Activated CD8-positive, alpha-beta memory T cell treated with anti-CD3 and anti-CD28 coated beads, Interleukin-2, amount 50 U/mL, for 48 hours (primary cell): ENCODE measurements at regions not wholly inside any gene's neighbourhood (a gene's known extent, or its start where the extent isn't known, plus 50 kb on each side); places are given as distances from the start of the nearest gene placed in this dataset.

Experiments
- DNase-seq: peaks from one replicate; pipeline ENCODE4 v3.0.0-alpha.2; 2020

DNA sequence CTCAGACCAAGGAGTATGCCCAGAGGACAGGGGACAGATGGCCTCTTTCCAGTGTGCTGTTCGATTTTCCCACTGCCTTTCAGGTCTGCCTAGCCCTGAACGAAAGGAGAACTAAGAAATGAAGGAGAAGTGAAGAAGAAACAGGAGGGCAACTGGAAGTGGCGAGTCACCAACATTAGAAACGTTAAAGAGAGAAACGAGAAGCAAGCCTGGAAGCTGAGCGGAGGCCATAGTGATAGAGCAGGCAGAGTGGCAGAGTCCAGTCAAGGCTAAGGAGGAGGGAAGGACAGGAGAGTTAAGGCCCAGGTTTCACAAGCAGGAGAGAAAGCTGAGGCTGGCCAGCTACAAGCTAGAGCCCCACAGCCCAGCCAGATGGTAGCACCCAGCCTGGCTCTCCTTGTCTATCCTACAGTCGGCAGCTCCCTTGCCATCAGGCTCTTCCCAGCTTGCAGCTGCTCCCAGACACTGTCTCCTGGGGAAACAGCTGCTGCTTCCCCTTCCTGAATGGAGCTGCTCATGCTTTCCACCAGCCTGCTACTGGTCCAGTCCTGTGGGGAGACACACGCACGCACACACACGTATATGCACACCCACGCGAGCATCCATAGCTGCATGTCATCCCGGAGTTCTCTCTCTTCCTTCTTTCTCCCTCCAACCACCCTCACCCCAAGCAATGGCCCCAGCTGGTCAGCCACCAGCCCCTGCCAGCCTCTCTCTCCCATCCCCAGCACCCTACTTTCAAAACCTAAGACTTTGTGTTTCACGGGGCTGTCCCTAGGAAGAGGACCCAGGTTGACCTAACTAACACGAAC is 139.7 kb upstream of the CCND2 start:
- peak; percentile 49 for DNase-seq

- no peak for DNase-seq
Observed at GRCh38 chr12:4133029-4133428, 140.5 kb upstream of the CCND2 start.

GRCh38 chr12:4121506-4122020 is 152.0 kb upstream of the CCND2 start:
- no peak for DNase-seq

GRCh38 chr12:4120316-4120917 is 153.1 kb upstream of the CCND2 start:
- peak; percentile 45 for DNase-seq

DNA sequence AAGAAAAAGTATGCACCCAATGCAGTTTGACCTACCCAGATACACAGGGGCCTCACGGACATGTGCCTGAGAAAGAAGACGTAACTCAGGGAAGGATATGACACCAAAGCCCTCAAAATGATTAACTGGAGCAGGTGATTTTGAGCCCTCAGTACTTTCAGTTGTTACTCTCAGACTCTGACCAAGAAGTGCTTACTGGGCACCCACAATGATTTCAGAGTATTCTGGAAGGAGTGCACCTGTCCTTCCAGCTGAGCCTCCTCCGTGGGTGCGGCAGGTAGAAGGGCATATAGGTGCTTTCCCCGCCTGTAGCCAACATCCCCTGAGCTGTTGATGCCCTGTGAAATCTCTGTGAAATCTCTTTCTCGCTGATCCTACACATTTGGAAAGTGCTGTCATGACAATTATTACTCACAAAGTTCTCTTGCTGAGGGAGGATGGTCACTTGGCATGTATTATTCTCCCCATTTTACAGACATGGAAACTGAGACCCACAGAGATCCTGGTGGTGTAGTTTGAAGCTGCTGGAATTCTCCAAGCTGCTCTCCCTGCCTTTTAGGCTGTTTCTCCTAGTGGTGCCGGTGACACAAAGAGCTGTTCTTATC is 154.3 kb upstream of the CCND2 start:
- peak; percentile 77 for DNase-seq

DNA sequence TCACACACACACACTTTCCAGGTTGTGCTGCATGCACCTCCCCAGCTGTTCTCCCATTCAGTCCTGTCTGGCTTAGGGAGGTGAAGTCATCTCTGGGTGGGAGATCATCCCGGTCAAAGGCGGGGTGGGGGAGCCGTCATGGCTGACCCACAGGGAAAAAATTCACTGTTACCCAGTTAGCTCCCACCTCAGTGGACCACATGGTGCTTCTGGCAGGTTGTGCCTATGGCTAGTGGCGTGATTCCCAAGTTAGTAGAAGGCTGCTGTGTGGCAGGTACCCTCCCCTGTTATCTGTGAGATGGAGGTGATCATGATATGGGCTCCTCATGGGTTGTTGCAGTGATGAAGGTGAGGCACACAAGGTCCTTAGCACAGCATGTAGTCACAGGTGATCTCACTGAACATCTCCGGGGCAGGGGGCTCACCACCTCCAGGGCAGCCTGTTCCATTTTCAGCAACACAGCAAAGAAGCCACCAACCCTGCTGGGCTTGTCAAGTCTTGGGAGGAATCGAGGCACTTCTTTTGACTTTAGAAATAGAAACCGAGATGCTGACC is 154.9 kb upstream of the CCND2 start:
- DNase-seq = peak; percentile 71

DNA sequence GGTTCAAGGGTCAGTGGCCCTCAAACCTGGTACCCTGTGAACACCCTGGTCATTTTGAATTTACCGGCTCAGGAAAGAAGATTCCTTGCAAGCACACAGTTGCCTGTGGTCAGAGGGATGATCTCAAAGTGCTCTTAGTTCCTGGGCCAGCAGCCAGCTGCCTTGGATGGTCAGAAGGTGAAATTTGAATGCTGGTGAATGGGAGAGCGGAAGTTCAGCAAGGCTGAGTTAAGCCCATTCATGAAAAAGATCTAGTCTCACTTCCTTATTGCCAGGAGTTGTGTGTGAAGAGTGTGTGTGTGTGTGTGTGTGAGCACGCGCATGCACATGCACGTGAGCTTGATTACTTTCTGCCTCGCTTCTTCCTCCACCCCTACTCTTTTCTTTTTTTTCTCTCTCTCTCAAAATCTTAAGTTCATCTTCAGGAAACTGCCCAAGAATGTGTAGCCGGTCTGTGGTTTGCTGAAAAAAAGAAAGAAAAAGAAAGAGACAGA is 155.5 kb upstream of the CCND2 start:
- DNase-seq = peak; percentile 51

GRCh38 chr12:4117386-4118016 is 156.1 kb upstream of the CCND2 start:
- DNase-seq = peak; percentile 53

DNA sequence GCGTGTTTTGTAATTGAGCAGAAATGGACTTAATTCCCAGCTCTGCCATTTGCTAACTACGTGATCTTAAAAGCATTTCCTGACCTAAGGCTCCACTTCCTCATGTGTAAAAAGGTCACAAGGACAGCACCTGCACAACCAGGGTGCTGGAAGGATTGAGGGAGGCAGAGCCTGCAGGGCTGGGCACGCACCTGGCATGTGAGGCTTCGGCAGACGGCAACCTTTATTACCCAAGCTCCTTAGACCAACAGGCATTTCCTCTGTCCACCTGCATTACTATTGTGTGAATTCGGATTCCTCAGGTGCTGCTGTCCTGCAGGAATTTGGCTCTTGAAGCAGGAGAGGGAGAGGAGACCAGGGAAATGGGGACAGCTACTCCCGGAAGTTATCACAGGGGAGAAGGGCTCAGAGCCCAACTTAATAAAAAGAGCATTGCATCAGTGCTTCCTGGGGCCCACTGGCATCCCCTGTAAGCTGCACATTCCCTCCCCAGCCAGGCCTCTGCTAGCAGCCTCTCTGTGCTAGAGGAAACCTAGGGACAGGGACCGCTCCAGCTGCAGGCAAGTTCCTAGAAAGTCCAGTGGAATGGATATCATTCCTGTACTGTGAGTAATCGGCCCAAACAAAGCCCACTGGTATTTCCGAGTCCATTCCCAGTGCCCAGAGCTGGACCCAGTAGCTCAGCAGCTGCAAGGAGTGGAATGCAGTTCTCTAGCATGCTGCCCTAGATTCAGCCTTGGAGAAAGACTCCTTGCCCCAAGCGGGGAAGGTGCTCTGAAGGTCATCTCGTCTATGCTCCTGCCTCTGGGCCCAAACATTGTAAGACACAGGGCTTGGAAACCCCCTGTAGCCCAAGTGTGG is 157.1 kb upstream of the CCND2 start:
- peak; percentile 49 for DNase-seq

GRCh38 chr12:4115570-4115969 is 158.0 kb upstream of the CCND2 start:
- peak; percentile 52 for DNase-seq

GRCh38 chr12:4114986-4115385 is 158.6 kb upstream of the CCND2 start:
- peak; percentile 63 for DNase-seq

DNA sequence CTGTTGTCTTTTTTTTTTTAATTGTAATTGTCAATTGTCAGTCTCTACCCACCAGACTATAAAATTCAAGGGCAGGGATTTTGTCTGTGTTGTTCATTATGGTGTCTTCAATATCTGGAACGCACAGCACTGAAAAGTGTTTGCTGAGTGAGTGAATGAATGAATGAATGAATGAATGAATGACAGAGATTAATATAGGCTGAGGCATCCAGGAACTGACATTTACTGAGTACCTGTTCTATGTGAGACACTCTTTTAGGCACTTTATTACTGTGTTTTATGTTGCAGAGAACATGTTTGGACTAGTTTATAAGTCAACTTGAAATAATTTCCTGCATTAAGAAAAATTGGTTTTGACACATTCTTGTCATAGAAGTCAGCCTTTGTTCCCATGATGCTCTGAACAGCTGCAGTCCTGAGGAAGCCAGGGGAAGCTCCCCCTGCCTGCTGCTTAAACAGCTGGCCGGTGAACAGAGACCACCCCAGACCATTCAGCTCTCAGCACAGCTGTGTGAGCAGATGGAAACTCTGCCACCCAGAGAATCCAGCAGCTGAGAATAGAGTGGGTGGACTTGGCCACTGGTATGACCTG is 160.7 kb upstream of the CCND2 start:
- no peak for DNase-seq

DNA sequence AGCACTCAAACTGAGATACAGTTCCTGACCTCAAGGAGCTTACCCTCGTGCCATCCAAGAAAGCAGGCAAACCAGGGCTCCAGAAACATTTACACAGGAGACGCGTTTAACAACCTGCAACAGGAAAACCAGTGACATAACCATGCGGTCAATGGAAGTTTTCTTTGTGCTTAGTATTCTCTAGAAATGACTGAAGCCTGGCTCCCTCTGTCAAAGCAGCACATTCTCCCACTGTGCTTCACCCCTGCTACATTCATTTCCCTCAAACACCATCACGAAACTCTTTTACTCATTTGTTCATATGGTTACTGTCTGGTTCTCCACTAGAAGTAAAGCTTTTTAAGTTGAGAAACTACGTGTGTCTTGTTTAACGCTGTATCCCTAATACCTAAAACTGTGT is 161.3 kb upstream of the CCND2 start:
- DNase-seq = peak; percentile 49

- DNase-seq = no peak
Observed at GRCh38 chr12:4111010-4111409, 162.6 kb upstream of the CCND2 start.

DNA sequence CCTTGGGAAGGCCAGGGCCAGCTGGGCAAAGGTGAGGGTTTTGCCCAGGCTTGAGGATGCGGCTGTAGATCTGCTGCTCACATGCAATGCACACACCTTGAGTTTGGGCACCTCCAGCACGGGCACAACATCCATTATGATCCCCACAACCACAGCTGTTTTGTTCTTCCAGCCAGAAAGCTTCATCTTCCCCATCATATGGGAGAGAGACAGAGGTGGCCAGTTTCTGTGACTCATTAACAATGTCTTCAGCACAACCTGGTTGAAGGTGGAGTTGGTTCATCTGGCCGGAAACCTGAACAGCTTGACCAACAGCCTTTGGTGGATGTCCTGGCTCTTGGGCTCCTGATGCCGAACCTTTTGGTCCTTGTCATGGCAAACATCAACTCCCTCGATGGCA is 163.7 kb upstream of the CCND2 start:
- no peak for DNase-seq

DNA sequence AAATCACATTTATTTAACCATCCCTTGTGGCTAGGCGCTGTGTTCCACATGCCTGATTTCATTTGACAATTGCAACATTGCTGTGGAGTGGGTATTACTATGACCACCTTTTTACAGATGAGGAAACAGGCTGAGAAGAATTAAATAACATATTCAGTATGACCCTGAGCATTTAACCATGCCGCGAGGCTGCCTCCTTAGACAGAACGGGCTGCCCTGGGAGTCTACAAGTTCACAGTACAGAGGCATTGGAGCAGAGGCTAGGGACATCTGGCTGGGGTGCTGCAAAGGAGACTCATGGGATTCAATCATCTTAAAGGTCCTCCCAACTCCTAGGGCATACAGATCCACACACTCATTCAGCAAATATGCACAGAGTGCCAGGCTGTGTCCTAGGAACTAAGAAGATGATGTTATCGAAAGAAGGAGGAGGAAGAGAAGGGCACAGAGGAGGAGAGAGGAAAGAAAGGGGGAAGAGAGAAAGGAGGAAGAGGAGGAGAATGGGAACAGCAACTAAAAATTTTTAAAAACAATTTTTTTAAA is 164.7 kb upstream of the CCND2 start:
- DNase-seq = peak; percentile 48

DNA sequence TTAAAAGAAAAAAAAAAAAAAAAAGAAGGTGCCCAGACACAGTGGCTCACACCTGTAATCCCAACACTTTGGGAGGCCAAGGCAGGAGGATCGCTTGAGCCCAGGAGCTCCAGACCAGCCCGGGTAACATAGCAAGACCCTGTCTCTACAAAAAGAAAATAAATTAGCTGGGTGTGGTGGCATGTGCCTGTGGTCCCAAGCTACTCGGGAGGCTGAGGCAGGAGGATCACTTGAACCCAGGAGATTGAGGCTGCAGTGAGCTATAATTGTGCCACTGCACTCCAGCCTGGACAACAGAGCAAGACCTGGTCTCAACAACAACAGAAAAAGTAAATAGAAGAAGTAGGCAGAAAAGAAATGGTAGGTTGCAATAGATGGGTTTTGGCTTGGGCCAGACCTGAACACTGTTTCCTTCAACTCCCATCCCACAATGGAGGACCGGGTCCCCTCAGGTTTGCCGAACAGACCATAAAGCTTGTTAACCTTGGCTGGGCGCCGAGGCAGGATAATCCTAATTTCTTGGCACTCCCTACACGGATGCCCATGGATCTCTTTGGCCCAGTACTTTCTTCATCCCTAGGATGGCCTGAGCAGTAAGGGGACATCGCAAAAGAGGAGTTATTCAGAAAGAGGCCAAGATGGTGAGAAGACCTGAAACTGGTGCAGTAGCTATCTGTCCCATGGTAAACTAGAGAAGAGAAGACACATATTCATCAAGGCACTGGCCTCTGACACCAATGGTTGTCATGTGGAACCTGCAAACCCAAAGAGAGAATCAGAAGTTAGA is 165.5 kb upstream of the CCND2 start:
- peak; percentile 53 for DNase-seq

DNA sequence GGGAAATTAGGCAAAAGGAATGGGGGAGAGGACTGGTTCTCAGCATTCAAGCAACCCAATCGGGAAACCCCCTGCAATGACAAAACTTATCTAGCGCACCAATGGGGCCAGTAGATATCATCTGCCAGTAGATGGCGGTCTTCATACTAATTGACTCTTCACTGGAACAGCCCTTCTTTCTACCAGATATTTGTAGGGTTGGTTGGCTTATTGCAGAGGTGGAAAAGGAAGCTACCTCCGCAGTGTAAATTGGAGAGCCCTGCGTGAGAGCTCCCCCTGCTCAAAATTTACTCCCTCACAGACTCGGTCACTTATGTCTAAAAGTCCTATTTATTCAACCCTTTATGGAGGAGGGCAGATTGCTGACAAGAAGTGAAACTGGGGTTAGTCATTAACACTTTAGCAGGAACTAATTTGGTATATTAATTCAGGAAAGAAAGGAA is 166.1 kb upstream of the CCND2 start:
- peak; percentile 63 for DNase-seq

GRCh38 chr12:4106621-4107020 is 166.9 kb upstream of the CCND2 start:
- DNase-seq = peak; percentile 52

DNA sequence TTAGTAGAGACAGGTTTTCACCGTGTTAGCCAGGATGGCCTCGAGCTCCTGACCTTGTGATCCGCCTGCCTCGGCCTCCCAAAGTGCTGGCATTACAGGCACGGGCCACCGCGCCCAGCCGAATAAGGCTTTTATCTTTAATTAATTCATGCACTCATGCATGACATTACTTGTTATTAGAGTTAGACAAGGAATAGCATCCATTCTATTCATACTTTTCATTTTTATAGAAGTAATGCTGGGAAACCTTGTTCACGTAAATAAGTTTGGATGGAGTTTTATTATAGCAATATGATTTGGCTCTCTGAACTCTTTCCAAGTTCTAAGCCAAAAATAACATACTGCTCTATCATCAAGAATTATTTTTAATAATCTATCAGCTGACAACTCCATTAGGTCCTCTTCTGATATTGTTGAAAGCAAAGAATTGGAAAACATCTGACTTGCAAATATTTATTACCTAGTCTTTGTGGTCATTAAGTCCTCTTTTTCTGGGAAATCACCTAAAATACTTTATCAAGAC is 168.8 kb upstream of the CCND2 start:
- no peak for DNase-seq
